ENCODE measurements at regions not wholly inside any gene's neighbourhood (a gene's known extent, or its start where the extent isn't known, plus 50 kb on each side); places are given as distances from the start of the nearest gene placed in this dataset.

- no peak for DNase-seq (ENCODE audit: low spot score)
Measured at GRCh38 chr1:30198795-30199403, 524.5 kb downstream of the MATN1 start.

GRCh38 chr1:30198451-30198760 is 525.0 kb downstream of the MATN1 start:
- no peak for DNase-seq (ENCODE audit: low spot score)

DNA sequence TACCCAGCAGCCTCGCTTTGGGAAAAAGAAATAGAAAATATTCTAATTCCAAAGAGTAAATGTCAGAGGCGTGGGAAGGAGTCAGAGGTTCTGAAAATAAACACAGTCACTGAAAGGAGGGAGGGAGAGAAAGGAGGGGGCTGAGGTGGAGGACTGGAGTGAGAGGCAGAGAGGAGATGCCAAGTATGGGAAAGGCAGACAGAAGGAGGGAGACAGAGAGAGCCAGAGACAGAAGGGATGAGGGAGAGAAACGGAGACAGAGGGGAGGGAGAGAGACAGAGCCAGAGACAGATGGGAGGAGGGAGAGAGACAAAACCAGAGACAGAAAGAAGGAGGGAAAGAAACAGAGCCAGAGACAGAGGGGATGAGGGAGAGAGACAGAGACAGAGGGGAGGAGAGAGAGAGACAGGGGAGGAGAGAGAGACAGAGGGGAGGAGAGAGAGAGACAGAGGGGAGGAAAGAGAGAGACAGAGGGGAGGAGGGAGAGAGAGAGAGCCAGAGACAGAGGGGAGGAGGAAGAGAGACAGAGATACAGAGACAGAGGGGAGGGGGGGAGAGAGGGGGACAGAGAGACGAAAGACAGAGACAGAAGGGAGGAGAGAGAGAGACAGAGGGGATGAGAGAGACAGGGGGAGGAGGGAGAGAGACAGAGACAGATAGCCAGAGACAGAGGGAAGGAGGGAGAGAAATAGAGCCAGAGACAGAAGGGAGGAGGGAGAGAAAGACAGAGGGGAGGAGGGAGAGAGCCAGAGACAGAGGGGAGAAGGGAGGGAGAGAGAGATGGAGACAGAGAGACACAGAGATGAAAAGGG is 525.5 kb downstream of the MATN1 start:
- no peak for DNase-seq (ENCODE audit: low spot score)

DNA sequence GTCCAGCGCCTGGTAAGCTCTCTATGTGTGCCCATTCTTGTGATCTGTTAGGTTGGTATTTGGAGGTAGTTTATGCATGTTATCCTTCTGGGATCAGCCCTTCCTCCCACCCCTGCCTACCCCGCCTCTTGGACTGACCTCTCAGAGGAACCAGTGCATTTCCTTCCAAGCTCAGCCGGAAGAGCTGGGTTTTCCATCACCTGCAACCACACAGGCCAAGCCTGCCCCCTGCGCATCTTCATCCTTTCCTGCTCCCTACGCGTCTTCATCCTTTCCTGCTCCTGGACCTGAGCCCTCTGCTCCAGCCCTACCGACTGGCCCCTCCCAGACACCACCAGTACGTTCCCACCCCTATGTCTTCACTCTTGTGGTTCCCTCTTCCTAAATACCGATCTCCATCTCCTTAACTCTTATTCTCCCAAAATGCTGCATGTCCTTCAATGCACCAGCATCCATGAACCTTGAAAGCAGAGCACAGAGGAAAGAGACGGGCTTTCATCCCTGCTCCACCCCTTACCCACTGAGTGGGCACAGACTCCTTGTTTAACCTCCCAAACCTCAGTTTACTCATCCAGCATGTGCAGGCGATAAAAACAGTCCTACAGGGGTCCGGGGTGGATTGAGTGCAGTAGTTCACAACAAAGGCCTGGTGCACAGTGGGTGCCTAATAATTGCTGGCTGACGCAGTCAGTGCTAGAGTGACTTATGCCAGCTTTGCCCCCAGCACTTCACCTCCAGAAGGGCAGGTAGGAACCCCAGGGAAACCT is 526.3 kb downstream of the MATN1 start:
- no peak for DNase-seq (ENCODE audit: low spot score)

- DNase-seq (ENCODE audit: low spot score), result no peak
Measured at GRCh38 chr1:30196457-30196856, 526.9 kb downstream of the MATN1 start.

DNA sequence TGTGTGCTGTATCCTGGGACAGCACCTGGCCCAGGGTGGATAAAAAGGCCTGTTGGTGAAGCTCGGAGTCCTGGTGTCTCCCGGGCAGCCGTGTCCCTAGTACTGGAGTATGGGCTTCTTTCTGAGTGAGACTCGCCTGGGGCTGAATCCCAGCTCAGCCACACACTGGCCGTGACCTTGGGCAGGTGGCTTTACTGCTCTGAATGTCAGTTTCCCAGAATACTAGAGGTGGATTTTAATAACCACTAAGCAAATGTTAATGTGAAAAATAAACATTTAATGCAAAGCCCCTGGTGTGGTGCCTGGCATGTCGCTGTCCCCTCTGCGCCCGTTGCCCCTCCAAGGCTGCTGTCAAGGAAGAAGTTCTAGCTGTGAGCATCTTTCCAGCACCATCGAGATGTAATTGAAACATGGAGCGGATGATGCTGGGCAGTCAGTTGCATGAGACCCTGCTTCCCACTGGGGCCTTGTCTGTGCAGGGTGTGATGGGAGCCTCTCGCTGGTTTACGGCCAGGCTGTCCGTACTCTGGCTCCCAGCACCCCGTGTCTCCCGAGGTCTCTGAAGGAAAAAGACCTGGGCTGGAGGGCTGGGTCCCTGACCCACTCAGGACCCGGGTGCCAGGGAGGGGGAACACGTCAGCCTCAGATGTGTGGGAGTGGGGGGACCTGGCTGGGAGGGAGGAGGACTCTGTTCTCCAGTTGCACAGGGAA is 527.8 kb downstream of the MATN1 start:
- no peak for DNase-seq (ENCODE audit: low spot score)

GRCh38 chr1:30194741-30195423 is 528.5 kb downstream of the MATN1 start:
- no peak for DNase-seq (ENCODE audit: low spot score)

- DNase-seq (ENCODE audit: low spot score), result no peak
Measured at GRCh38 chr1:30194046-30194619, 529.3 kb downstream of the MATN1 start.

DNA sequence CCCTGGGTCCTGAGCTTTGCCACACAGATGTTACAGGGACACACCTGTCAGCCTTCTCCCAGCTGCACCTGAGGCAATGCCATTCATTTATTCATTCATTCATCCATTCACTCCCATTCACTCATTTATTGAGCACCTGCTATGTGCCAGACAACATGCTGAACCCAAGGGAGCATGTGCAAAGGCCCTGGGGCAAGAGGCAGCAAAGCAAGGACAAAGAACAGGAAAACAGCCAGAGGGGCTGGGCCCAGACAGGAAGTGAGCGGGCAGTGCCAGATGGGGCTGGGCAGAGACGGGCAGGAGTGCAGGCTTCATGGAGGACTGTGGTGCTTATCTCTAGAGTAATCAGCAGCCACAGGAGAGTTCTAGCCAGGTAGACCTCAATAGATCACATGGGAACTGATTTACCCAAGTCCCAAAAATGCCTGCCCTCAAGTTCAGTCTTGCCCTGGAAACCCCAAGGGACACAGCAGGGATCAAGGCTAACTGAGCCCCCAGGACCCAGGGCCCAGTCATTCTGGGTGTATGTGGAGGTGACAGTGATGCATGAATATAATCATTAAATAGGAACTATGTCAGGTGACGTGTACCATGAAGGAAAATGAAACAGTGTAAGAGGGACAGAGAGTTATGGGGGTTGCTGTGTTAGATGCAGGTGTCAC is 530.3 kb downstream of the MATN1 start:
- no peak for DNase-seq (ENCODE audit: low spot score)

DNA sequence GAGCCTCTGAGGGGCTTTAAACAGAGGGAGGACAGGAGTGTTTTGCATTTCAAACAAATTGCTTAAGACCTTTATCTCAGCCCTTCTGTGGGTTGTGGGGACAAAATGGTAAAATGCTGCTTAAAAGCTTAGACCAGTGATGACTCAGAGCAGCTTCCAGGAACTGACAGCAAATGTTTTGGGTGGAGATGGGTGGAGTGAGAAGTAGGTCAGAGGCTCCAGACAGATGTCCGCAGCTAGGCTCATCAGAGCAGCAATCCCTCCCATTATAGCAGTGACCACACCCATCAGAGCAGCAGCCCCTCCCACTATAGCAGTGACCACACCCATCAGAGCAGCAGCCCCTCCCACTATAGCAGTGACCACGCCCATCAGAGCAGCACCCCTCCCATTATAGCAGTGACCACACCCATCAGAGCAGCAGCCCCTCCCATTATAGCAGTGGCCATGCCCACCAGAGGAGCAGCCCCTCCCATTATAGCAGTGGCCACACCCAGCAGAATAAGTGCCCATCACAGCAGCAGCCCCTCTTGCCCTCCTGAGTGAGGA is 532.2 kb downstream of the MATN1 start:
- DNase-seq (ENCODE audit: low spot score), result peak; percentile 81

GRCh38 chr1:30190511-30191153 is 532.8 kb downstream of the MATN1 start:
- no peak for DNase-seq (ENCODE audit: low spot score)

DNA sequence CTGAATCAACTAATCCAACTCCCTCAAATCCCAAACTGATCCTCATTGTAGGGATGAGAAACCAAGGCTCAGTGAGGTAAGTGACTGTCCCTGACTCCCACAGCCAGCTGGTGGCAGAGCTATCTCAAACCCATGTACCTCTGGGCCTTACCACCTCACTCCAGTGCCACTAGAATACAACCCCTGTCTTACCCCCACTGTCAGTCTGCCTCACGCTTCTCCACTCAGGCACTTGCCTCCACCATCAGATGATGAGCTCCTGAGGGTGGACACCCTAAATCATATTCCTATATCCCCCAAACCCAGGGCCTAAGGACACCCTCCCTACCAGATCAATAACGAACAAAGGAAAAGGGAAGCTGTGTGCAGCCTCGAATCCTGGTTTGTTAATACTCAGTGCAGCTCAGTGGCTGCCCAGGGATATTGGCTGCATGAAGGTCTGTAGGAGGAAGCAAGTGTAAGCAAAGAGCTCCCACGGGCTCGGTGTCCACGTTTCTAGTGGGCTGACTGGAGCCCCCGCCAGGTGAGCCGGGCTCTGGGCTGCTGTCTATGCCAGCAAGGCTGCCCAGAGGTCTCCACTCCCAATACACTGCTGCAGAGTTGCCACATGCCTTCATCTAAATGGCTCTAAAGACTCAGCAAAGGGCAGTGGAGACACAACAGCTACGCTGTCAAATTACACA is 533.4 kb downstream of the MATN1 start:
- DNase-seq (ENCODE audit: low spot score), result no peak

DNA sequence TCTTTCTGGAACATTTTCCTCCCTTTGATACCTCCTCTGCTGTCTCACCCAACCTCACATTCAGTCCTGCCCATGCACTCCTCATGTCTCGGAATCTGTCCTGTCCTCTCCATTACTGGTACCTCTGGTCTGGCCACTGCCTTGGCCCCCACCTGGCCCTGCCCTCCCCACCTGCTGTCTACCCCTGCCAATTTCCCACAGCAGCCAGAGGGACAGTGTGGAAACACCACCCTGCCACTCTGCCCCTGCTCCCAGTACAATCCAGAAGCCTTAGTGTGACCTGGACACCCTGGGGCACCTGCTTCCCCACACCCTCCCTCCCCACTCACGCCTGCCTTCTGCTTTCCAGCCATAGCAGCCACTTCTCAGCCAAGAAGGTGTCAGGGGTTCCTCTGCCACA is 534.4 kb downstream of the MATN1 start:
- no peak for DNase-seq (ENCODE audit: low spot score)

- no peak for DNase-seq (ENCODE audit: low spot score)
Measured at GRCh38 chr1:30188329-30188728, 535.1 kb downstream of the MATN1 start.

DNA sequence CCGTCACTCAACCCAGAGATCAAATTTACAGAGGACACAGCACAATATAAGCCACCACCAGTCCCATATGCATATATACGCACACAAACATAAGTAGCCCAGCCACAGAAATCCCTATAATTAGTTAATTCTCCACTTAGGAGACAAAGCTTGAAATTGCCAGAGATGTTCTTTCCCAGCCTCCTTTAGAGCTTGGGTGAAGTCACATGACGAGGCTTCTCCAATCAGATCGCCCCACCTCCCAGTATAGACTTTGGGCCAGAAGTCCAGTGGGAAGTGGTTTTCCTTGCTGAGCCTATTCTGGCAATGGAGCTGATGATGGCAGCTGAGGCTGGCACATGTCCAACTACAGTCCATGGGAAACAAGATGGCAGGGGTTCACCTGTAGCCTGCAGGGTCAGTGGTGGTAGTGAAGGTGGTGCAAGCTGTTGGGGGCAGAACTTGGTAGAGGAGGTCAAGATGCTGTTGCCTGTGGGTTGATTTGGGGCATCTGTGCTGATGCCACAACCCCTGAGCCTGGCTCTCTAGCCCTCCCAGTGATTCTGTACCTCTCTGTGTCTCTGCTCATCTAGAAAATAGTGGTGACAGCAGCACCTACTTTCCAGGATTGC is 535.9 kb downstream of the MATN1 start:
- DNase-seq (ENCODE audit: low spot score), result no peak

GRCh38 chr1:30186586-30186985 is 536.8 kb downstream of the MATN1 start:
- no peak for DNase-seq (ENCODE audit: low spot score)

- no peak for DNase-seq (ENCODE audit: low spot score)
Measured at GRCh38 chr1:30185809-30186208, 537.6 kb downstream of the MATN1 start.

DNA sequence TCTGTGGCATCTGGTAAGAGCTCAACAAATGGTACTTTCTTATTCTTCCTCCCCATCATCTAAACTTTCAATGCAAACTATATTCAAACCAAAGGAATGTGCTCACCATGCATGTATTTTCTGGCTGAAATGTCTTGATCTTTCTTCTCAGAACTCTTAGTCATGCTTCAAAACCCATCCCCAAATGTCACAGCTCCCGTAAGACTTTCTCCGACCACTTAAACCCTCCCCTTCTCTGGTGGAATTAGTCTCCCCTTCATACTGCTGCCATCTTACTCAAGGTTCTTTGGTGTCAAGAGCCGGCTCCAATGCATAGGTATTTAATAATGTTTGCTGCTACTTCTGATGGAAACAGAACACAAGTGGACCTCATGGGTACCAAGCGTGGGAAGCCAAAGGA is 538.1 kb downstream of the MATN1 start:
- DNase-seq (ENCODE audit: low spot score), result no peak

Measured in AG08395 (cell line).